ENCODE measurements at regions not wholly inside any gene's neighbourhood (a gene's known extent, or its start where the extent isn't known, plus 50 kb on each side); places are given as distances from the start of the nearest gene placed in this dataset.
A peak's percentile ranks its signal among the peaks of the same experiment; 100 is the strongest.
"Not testable (repeated sequence)": the region's sequence is repeated elsewhere in the genome, so short reads cannot be mapped to it uniquely, and the experiment has no call there.

DNA sequence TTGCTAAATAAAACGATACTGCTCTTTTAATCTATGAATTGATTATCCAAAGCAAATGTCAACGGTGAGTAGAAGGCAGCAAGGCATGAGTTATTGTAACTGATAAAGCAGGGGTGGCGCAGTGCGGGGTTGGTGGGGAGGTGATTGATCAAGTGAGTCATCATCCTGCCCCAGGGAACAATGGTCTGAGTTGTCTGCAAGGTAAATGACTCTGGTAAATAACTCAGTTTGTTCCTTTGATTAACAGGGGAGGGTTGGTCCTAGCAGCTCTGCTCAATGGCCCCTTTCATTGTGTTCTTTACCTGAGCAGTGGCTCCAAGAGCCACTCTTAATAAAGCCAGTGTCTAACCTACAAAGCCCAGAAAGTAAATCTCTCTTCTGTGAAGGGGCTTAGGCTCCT, 91.8 kb downstream of the QRSL1 start:
- Histone ChIP-seq H3K4me1 (peaks cover 0 to 26% (median 2%) of the 10 kb centered on the region in 4 donors), H3K27ac (peak overlapping the region in 3 of 5 donors; percentile 22 to 64 (median 61))
- intact Hi-C loops (cut with DNase I; ENCODE audit: low total_unique reads); H3K27me3 ChIP-seq; H3K9me3 ChIP-seq; H3K36me3 ChIP-seq; H3K4me3 ChIP-seq: not testable (repeated sequence)
- peak in 1 of 2 donors; percentile 57 for DNase-seq
- TF ChIP-seq POLR2AphosphoS5 (IDR thresholded peaks at IDR 0.05), result peak in 1 of 3 donors; percentile 50
- WGBS, 5 donors, result 26 to 57% (median 39%) methylated on average over 2 to 4 of the region's 4 CpGs

Small RNAs in the stretch of these regions (small RNA-seq; reads per million reads assigned to genes)
- gene MIR587 (0 reads per million in 4 donors), gene RNU6-117P (0 reads per million in 4 donors)

Data from stomach (tissue), 8 donors.